SK-N-SH (cell line): ENCODE measurements at regions not wholly inside any gene's neighbourhood (a gene's known extent, or its start where the extent isn't known, plus 50 kb on each side); places are given as distances from the start of the nearest gene placed in this dataset.

Source experiments
- CTCF ChIA-PET: fragments of 300-600, 350-600 bp; formaldehyde crosslinking; extraction: SDS; loops from one replicate; lab custom pipeline; 2021; lab: Yijun Ruan, JAX
- POLR2A ChIA-PET: fragments of 350-600 bp; sonication (Branson Sonifier 250); formaldehyde crosslinking; extraction: SDS; loops from one replicate; lab custom pipeline; 2020; ENCODE audit warnings: antibody characterized with exemption, inconsistent platforms; lab: Yijun Ruan, JAX
- DNase-seq: peaks from one replicate; pipeline ENCODE4 v3.0.0; 2012
- H2AFZ ChIP-seq: fragments of 200-600 bp; sonication (generic); 2 replicates; pipeline ENCODE4 v1.8.1; 2016; ENCODE audit warnings: antibody characterized with exemption, mild to moderate bottlenecking, low read depth
- H3F3A ChIP-seq: fragments of 200-600 bp; sonication (generic); replicated peaks from 2 replicates; pipeline ENCODE3; 2016; ENCODE audit warnings: antibody characterized with exemption, mild to moderate bottlenecking; ENCODE audit not compliant: insufficient read depth
- H3K27ac ChIP-seq, 2 experiments: fragments of 200-500 bp in 1 of 2; fragments of 200-600 bp in 1 of 2; sonication (Bioruptor generic) in 1 of 2; sonication (generic), shearing (Covaris generic) in 1 of 2; 2 replicates each; pipeline versions ENCODE4 v1.5.1 to v1.6.1; 2014 to 2016; ENCODE audit warnings: low read depth in 2 of 2, inconsistent platforms in 1 of 2, low read length in 1 of 2, mild to moderate bottlenecking in 1 of 2, mixed read lengths in 1 of 2
- H3K27me3 ChIP-seq: fragments of 200-600 bp; sonication (generic), shearing (Covaris generic); 2 replicates; pipeline ENCODE4 v1.6.1; 2016; ENCODE audit warnings: mixed run types; ENCODE audit not compliant: insufficient read depth
- H3K36me3 ChIP-seq, 2 experiments: fragments of 200-500 bp in 1 of 2; fragments of 200-600 bp in 1 of 2; sonication (Bioruptor generic) in 1 of 2; sonication (generic) in 1 of 2; replicated peaks in 1 of 2; 2 replicates each; pipeline versions ENCODE3 to v1.5.1; 2014 to 2016; ENCODE audit warnings: low read length in 1 of 2, mild to moderate bottlenecking in 1 of 2; ENCODE audit not compliant: insufficient read depth in 2 of 2, control insufficient read depth in 1 of 2
- H3K4me1 ChIP-seq, 2 experiments: fragments of 200-500 bp in 1 of 2; fragments of 200-600 bp in 1 of 2; sonication (Bioruptor generic) in 1 of 2; sonication (generic), shearing (Covaris generic) in 1 of 2; 2 replicates each; pipeline versions ENCODE4 v1.5.1 to v1.6.1; 2014 to 2016; ENCODE audit warnings: low read depth in 1 of 2, low read length in 1 of 2, mixed run types in 1 of 2; ENCODE audit not compliant: insufficient read depth in 2 of 2, control insufficient read depth in 1 of 2
- H3K4me2 ChIP-seq: fragments of 200-600 bp; sonication (generic), shearing (Covaris generic); 2 replicates; pipeline ENCODE4 v1.6.1; 2017; ENCODE audit warnings: mixed run types
- H3K4me3 ChIP-seq, 2 experiments: fragments of 200-500 bp in 1 of 2; fragments of 200-600 bp in 1 of 2; sonication (Bioruptor generic) in 1 of 2; sonication (generic), shearing (Covaris generic) in 1 of 2; 2 replicates each; pipeline versions ENCODE4 v1.5.1 to v1.8.1; 2014 to 2016; ENCODE audit warnings: low read depth in 2 of 2, inconsistent platforms in 1 of 2, low read length in 1 of 2, mild to moderate bottlenecking in 1 of 2, mixed read lengths in 1 of 2, moderate library complexity in 1 of 2
- H3K79me2 ChIP-seq: fragments of 200-600 bp; sonication (generic); 2 replicates; pipeline ENCODE4 v1.8.1; 2017; ENCODE audit warnings: mild to moderate bottlenecking; ENCODE audit not compliant: insufficient read depth
- H3K9ac ChIP-seq: fragments of 200-600 bp; sonication (generic); 2 replicates; pipeline ENCODE4 v1.6.1; 2017; ENCODE audit warnings: mixed run types
- H3K9me2 ChIP-seq: fragments of 200-600 bp; sonication (generic); 2 replicates; pipeline ENCODE4 v1.6.1; 2017; ENCODE audit warnings: mixed run types
- H3K9me3 ChIP-seq: fragments of 200-600 bp; sonication (generic); 2 replicates; pipeline ENCODE4 v1.6.1; 2017; ENCODE audit warnings: mixed run types, mild to moderate bottlenecking, moderate library complexity
- H4K20me1 ChIP-seq: fragments of 200-600 bp; sonication (generic); 2 replicates; pipeline ENCODE4 v1.6.1; 2017; ENCODE audit warnings: mild to moderate bottlenecking, mixed run types; ENCODE audit not compliant: insufficient read depth
- CHD2 ChIP-seq: fragments of 150-350 bp; IDR thresholded peaks from 2 replicates; pipeline ENCODE4 v1.6.1; 2018; ENCODE audit warnings: low read length; ENCODE audit not compliant: partially characterized antibody
- EP300 ChIP-seq, 2 experiments: IDR thresholded peaks; 2 replicates each; pipeline versions ENCODE4 v1.4.0 to v1.6.1; 2012; ENCODE audit warnings: borderline replicate concordance in 1 of 2, low read depth in 1 of 2, low read length in 1 of 2
- JUND ChIP-seq: IDR thresholded peaks from 2 replicates; pipeline ENCODE4 v1.4.0; 2012
- MXI1 ChIP-seq: IDR thresholded peaks from 2 replicates; pipeline ENCODE4 v1.6.1; 2012; ENCODE audit warnings: mild to moderate bottlenecking, low read depth, low read length, improper control_type of control experiment
- NRF1 ChIP-seq: IDR thresholded peaks from 2 replicates; pipeline ENCODE4 v1.6.1; 2012; ENCODE audit warnings: low read depth, mild to moderate bottlenecking, low read length
- POLR2AphosphoS5 ChIP-seq: IDR thresholded peaks from 2 replicates; pipeline ENCODE4 v1.6.1; 2012; ENCODE audit warnings: low read depth, low read length
- RAD21 ChIP-seq: IDR thresholded peaks from 2 replicates; pipeline ENCODE4 v1.6.1; 2012; ENCODE audit warnings: mild to moderate bottlenecking, low read length
- SIN3A ChIP-seq: IDR thresholded peaks from 2 replicates; pipeline ENCODE4 v1.6.1; 2012; ENCODE audit warnings: low read depth, mild to moderate bottlenecking, low read length, moderate library complexity, borderline replicate concordance
- SMC3 ChIP-seq: IDR thresholded peaks from 2 replicates; pipeline ENCODE4 v1.6.1; 2012; ENCODE audit warnings: low read depth, low read length, improper control_type of control experiment
- USF1 ChIP-seq: IDR thresholded peaks from 2 replicates; pipeline ENCODE4 v1.4.0; 2012; ENCODE audit warnings: low read depth, borderline replicate concordance
- YY1 ChIP-seq: IDR thresholded peaks from 2 replicates; pipeline ENCODE4 v1.4.0; 2012; ENCODE audit warnings: low read depth, mild to moderate bottlenecking
- WGBS: methylation state at CpG from one replicate; pipeline ENCODE4 v1.1.6; 2017; ENCODE audit warnings: low lambda C conversion rate; 5-methylcytosine and 5-hydroxymethylcytosine counted together
- TF ChIP-seq, protein P1 (sequence below): IDR thresholded peaks from 2 replicates; pipeline ENCODE4; 2012
- TF ChIP-seq, protein P2 (sequence below): fragments of 150-350 bp; IDR thresholded peaks from 2 replicates; pipeline ENCODE4 v1.6.1; 2016; ENCODE audit warnings: mild to moderate bottlenecking, low read depth, low read length
- TF ChIP-seq, protein P3 (sequence below): fragments of 200-600 bp; sonication (generic); IDR thresholded peaks from 2 replicates; pipeline ENCODE4 v1.6.1; 2017; ENCODE audit warnings: antibody characterized with exemption, mild to moderate bottlenecking, moderate library complexity

GRCh38 chr14:29278301-29279263, 512.0 kb downstream of the FOXG1 start:
- no peaks in the 10 kb centered on the region for H3K9me3 ChIP-seq
- DNase-seq = no peak
- CTCF ChIA-PET = interaction anchor here (0.6 kb wide), 1 partner anchor 10 kb away, joined by 3 read pairs; no protein-coding TSS in a partner anchor
- 7% methylated on average over 1 of the region's 1 CpG for WGBS
- TF ChIP-seq, protein P1, sequence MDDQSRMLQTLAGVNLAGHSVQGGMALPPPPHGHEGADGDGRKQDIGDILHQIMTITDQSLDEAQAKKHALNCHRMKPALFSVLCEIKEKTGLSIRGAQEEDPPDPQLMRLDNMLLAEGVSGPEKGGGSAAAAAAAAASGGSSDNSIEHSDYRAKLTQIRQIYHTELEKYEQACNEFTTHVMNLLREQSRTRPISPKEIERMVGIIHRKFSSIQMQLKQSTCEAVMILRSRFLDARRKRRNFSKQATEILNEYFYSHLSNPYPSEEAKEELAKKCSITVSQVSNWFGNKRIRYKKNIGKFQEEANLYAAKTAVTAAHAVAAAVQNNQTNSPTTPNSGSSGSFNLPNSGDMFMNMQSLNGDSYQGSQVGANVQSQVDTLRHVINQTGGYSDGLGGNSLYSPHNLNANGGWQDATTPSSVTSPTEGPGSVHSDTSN = no peak
- TF ChIP-seq RAD21 (no peak), SIN3A (no peak), YY1 (no peak), JUND (no peak), MXI1 (no peak), EP300 (IDR thresholded peaks at IDR 0.05; ENCODE audit: borderline replicate concordance in 1 of 2, low read depth in 1 of 2, low read length in 1 of 2) (no peak), NRF1 (no peak), SMC3 (no peak), USF1 (no peak), POLR2AphosphoS5 (no peak), CHD2 (no peak)
- TF ChIP-seq, protein P2, sequence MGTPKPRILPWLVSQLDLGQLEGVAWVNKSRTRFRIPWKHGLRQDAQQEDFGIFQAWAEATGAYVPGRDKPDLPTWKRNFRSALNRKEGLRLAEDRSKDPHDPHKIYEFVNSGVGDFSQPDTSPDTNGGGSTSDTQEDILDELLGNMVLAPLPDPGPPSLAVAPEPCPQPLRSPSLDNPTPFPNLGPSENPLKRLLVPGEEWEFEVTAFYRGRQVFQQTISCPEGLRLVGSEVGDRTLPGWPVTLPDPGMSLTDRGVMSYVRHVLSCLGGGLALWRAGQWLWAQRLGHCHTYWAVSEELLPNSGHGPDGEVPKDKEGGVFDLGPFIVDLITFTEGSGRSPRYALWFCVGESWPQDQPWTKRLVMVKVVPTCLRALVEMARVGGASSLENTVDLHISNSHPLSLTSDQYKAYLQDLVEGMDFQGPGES = no peak
- TF ChIP-seq, protein P3, sequence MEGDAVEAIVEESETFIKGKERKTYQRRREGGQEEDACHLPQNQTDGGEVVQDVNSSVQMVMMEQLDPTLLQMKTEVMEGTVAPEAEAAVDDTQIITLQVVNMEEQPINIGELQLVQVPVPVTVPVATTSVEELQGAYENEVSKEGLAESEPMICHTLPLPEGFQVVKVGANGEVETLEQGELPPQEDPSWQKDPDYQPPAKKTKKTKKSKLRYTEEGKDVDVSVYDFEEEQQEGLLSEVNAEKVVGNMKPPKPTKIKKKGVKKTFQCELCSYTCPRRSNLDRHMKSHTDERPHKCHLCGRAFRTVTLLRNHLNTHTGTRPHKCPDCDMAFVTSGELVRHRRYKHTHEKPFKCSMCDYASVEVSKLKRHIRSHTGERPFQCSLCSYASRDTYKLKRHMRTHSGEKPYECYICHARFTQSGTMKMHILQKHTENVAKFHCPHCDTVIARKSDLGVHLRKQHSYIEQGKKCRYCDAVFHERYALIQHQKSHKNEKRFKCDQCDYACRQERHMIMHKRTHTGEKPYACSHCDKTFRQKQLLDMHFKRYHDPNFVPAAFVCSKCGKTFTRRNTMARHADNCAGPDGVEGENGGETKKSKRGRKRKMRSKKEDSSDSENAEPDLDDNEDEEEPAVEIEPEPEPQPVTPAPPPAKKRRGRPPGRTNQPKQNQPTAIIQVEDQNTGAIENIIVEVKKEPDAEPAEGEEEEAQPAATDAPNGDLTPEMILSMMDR = no peak
- H3K4me3 ChIP-seq = no peak overlapping the region
- H3F3A ChIP-seq = peaks cover 11% of the 10 kb centered on the region
- no peaks in the 10 kb centered on the region for H3K27me3 ChIP-seq
- H3K4me1 ChIP-seq = peaks cover 0 to 11% of the 10 kb centered on the region in 2 experiments; a peak in 1 of 4 replicates
- H3K9me2 ChIP-seq = no peaks in the 10 kb centered on the region
- no peak overlapping the region for H3K27ac ChIP-seq
- no peaks in the 10 kb centered on the region for H3K79me2 ChIP-seq
- POLR2A ChIA-PET = no interaction called here
- H2AFZ ChIP-seq = no peak overlapping the region; the same call in 1 of the 2 replicates
- no peaks in the 10 kb centered on the region for H3K36me3 ChIP-seq
- no peak overlapping the region for H3K4me2 ChIP-seq
- no peaks in the 10 kb centered on the region for H4K20me1 ChIP-seq
- no peak overlapping the region for H3K9ac ChIP-seq
